ENCODE measurements at regions not wholly inside any gene's neighbourhood (a gene's known extent, or its start where the extent isn't known, plus 50 kb on each side); places are given as distances from the start of the nearest gene placed in this dataset.
"Not testable (repeated sequence)": the region's sequence is repeated elsewhere in the genome, so short reads cannot be mapped to it uniquely, and the experiment has no call there.

DNA sequence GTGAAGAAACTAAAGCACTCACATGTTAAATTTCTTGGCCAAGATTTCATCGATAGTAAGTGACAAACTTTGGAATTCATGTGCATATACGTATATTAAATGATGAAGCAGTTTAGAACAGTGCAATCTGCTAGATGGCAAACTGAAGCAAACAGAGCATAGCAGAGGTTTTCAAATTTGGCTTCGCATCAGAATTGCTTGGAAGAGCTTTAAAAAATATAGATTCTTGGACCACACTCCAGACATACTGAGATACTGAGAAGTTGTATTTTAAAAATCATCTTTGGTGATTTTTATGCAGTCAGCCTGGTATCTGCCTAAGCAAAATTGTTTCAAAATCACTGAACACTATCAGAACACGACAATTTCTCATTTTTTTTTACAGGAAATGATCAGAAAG is 709.2 kb downstream of the PLA2G4A start:
- DNase-seq (ENCODE audit: low spot score): no peak

GRCh38 chr1:187549540-187549939 is 720.8 kb downstream of the PLA2G4A start:
- no peak for DNase-seq (ENCODE audit: low spot score)

DNA sequence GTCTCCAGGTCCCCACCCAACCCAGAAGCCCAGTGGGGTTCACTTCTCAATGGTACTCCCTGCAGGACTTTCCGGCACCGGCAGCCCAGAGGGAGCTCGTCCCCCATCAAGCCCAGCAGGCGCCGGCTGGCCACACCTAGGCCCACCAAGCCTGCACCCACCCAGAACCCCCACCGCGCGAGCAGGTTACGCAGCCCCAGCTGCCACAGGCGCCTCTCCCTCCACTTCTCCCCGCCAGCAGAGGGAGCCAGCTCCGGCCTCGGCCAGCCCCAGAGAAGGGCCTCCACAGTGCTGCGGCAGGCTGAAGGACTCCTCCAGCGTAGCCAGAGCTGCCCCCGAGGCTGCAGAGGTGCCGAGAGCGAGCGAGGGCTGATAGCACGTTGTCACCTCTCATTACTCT is 722.3 kb downstream of the PLA2G4A start:
- no peak for DNase-seq (ENCODE audit: low spot score)

- no peak for DNase-seq (ENCODE audit: low spot score)
Observed at GRCh38 chr1:187563191-187563590, 734.4 kb downstream of the PLA2G4A start.

DNA sequence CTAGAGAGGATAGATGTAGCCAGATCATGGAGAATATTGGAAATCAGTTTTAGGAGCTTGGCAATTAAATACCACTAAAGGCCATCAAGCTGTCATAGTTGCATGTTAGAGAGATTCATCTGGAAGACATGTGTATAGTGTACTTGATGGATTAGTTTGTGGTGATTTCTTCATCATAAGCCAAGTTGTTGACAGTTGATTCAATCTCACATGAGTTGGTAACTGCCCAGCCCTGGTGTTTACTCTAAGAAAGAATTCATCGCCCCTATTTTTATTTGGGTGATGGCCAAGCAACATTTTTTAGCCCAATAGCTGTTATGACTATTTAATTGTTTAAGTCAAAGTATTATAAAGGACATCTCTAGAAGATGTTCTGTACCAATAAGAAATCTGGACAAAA is 737.6 kb downstream of the PLA2G4A start:
- no peak for DNase-seq (ENCODE audit: low spot score)

- DNase-seq (ENCODE audit: low spot score): no peak
Observed at GRCh38 chr1:187568067-187568466, 739.3 kb downstream of the PLA2G4A start.

DNA sequence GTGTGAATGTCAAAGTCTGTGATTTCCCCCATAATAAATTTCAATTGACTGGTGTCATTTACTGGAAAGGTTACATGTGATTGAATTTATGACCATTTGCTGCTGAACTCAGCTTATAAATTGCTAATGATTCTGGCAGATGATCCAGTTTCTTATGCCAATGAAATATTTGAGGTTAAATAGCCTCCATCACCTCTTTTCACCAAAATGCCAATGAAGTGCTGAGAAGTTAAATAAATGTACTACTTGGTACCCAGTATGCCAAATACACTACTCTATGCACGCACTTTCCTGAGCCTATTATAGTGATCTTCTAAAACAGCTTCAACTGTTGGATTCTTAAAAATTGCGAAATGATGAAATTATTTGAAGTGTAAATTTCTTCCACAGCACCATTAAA is 741.4 kb downstream of the PLA2G4A start:
- no peak for DNase-seq (ENCODE audit: low spot score)

GRCh38 chr1:187577610-187578009 is 748.9 kb downstream of the PLA2G4A start:
- DNase-seq (ENCODE audit: low spot score): no peak

- DNase-seq (ENCODE audit: low spot score): no peak
Observed at GRCh38 chr1:187588917-187589316, 760.2 kb downstream of the PLA2G4A start.

GRCh38 chr1:187605736-187606135 is 777.0 kb downstream of the PLA2G4A start:
- DNase-seq (ENCODE audit: low spot score): no peak

DNA sequence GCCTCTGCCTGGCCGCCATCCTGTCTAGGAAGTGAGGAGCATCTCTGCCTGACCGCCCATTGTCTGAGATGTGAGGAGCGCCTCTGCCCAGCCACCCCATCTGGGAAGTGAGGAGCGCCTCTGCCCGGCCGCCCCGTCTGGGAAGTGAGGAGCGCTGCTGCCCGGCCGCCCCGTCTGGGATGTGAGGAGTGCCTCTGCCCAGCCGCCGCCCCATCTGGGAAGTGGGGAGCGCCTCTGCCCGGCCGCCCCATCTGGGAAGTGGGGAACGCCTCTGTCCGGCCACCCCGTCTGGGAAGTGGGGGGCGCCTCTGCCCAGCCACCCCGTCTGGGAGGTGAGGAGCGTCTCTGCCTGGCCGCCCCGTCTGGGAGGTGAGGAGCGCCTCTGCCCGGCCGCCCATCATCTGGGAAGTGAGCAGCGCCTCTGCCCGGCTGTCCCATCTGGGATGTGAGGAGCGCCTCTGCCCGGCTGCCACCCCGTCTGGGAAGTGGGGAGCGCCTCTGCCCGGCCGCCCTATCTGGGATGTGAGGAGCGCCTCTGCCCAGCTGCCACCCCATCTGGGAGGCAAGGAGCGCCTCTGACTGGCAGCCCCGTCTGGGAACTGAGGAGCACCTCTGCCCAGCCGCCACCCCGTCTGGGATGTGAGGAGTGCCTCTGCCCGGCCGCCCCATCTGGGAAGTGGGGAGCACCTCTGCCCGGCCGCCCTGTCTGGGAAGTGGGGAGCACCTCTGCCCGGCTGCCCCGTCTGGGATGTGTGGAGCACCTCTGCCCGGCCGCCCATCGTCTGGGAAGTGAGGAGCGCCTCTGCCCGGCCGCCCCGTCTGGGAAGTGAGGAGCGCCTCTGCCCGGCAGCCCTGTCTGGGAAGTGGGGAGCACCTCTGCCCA is 787.3 kb downstream of the PLA2G4A start:
- not testable (repeated sequence) for DNase-seq (ENCODE audit: low spot score)

DNA sequence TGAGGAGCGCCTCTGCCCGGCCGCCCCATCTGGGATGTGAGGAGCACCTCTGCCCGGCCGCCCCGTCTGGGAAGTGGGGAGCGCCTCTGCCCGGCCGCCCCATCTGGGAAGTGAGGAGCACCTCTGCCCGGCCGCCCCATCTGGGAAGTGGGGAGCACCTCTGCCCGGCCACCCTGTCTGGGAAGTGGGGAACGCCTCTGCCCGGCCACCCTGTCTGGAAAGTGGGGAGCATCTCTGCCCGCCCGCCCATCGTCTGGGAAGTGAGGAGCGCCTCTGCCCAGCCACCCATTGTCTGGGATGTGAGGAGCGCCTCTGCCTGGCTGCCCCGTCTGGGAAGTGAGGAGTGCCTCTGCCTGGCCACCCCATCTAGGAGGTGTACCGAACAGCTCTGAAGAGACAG is 788.1 kb downstream of the PLA2G4A start:
- not testable (repeated sequence) for DNase-seq (ENCODE audit: low spot score)

DNA sequence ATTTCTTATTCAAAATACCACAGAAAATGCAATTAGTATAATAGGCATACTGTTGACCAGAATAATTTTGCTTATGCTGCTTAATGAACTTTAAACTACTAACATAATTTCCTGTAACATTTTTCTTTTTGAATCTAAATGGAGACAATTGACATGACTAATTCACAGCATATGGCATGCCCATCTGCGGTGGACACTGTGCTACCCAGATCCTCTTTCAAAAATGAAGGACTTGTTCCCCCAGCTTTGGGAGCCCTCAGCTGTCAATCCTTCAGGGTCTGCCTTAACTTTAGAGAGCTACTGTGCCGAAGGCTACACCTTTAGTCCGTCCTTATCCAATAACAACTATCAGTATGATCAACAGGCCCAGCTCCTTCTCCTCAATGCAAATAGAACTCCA is 789.0 kb downstream of the PLA2G4A start:
- DNase-seq (ENCODE audit: low spot score): no peak

DNA sequence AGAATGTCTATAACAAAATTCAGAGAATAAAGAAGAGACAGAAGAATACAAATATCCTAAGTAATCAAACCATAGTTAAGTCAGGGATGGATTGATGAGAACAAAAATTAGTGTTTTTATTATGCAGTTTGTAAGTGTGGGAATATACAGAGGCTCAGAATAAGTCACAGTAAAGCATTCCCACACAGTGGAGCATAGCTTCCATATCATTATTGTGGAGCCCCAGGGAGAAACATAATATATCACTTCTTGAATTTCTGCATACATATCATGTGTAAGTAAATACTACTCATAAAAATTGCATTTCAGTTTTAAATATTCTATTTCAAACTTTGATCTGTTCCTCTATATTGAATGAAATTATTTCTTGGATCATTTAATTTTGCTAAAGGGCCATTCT is 790.4 kb downstream of the PLA2G4A start:
- no peak for DNase-seq (ENCODE audit: low spot score)

DNA sequence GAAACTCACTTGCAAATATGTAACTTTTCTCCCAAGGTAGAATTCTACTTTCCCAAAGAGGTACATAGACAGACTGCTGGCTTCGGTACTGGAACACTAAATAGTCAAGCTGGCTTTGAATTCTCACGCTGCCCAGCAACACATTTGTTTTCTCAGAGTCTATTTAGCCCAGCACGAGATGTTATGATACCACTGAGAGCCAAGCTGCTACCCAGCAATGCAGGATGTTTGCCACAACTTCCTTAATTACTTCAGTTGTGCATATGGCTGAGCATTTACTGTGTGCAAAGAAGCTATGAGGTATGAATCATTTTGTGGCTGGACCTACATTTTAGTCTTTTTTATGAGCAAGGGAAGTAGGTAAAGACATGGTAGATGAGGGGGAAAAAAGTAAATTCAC is 793.2 kb downstream of the PLA2G4A start:
- DNase-seq (ENCODE audit: low spot score): no peak

- no peak for DNase-seq (ENCODE audit: low spot score)
Observed at GRCh38 chr1:187622545-187622944, 793.8 kb downstream of the PLA2G4A start.

DNA sequence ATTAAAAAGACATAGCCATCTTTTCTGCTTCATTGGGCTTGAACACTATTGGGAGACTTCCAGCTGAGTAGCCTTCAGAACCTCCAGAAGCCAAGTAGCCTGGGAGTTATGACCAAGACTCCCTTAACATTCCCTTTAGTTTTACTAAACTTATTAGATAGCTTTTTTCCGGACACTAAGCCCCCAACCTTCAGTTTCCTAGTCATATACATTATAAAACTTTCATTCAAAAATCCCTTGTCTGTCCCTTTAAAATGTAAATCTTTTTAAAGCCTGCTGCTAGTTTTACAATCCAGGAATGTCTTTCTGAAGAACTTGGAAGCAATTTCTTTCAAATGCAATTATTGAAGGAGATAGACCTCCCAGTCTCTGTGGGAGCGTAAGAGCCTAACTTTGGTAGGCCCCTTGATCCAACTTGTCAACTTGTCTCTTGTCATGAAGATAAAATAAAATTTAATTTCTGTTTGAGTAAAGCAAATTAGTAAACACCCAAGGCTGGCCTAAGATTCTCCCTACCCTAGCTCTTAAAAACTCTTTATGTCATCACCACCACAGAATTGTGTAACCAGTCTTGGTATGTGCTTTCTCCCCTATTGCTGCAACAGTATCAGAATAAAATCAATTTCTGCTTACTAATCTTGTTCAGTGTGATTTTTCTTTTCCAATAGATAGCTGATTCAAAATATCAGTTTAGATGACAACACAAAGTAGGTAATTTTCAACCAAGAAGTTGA is 796.2 kb downstream of the PLA2G4A start:
- DNase-seq (ENCODE audit: low spot score): no peak

DNA sequence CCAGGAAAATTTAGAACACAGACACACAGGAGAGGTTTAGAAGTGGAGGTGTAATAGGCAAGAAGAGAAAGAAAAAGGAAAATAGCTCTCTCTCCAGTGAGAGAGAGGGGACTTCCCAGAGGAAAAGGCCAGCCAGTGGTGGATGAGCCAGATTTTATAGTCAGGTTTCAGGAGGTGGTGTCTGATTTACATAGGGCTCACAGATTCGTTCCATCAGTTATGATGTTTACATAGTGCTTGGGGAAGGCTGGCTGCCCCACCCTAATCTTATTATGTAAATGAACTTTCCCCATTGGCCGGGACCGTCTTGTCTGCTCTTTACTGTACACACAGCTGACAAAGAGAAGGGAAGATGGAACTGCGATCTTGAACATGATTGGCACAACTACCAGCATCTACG is 797.3 kb downstream of the PLA2G4A start:
- no peak for DNase-seq (ENCODE audit: low spot score)

GRCh38 chr1:187627516-187627915 is 798.8 kb downstream of the PLA2G4A start:
- no peak for DNase-seq (ENCODE audit: low spot score)

GRCh38 chr1:187629075-187629474 is 800.3 kb downstream of the PLA2G4A start:
- no peak for DNase-seq (ENCODE audit: low spot score)

- DNase-seq (ENCODE audit: low spot score): no peak
Observed at GRCh38 chr1:187630653-187631380, 802.1 kb downstream of the PLA2G4A start.

GRCh38 chr1:187631381-187631675 is 802.6 kb downstream of the PLA2G4A start:
- no peak for DNase-seq (ENCODE audit: low spot score)

DNA sequence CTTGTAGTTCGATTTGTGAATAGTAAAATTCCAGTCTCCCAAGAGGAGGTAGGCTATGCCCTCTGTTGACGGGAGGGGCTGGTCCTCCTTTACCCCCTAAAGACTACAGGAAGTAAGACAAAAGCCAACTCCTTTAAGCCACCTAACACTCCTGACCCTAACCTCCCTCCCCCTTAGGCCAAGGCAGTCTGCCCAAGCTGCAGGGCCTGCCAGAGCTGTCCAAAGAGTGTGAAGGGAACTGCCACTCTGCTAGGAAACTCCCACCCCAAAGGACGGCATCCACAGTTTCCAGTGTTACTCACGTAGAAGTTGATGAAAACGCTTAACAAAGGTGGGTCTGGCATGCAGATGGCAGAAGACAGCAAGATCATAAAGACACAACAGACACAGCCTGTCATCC is 803.2 kb downstream of the PLA2G4A start:
- no peak for DNase-seq (ENCODE audit: low spot score)
